ENCODE measurements at regions not wholly inside any gene's neighbourhood (a gene's known extent, or its start where the extent isn't known, plus 50 kb on each side); places are given as distances from the start of the nearest gene placed in this dataset.
"Not testable (repeated sequence)": the region's sequence is repeated elsewhere in the genome, so short reads cannot be mapped to it uniquely, and the experiment has no call there.

- no peaks in the 10 kb centered on the region for H3K4me1 ChIP-seq (ENCODE audit: control insufficient read depth, insufficient read depth, low read length)
- no peaks in the 10 kb centered on the region for H3K9me3 ChIP-seq (ENCODE audit: control insufficient read depth, insufficient read depth, low read depth, low read length)
- H3K36me3 ChIP-seq (ENCODE audit: control insufficient read depth in 2 of 2, insufficient read depth in 1 of 2, low read length in 2 of 2): no peaks in the 10 kb centered on the region
- H3K27ac ChIP-seq (ENCODE audit: extremely low read depth, low read depth, low read length): no peak overlapping the region
- ChIA-PET POLR2A (no interaction called here), CTCF (interaction anchor here (1.1 kb wide), 1 partner anchor 77 kb away, joined by 4 read pairs; no protein-coding TSS in a partner anchor)
- no peak overlapping the region for H3K4me3 ChIP-seq (ENCODE audit: low read depth, low read length)
- TF ChIP-seq ZNF121 (tag by site-specific recombination; IDR thresholded peaks at IDR 0.05): no peak
- no peak for TF ChIP-seq PBX3 (CRISPR knock-in tag; IDR thresholded peaks at IDR 0.05)
- no peak for TF ChIP-seq ZSCAN18 (tag by site-specific recombination; IDR thresholded peaks at IDR 0.05)
- TF ChIP-seq ZNF626 (tag by site-specific recombination; IDR thresholded peaks at IDR 0.05): no peak
- TF ChIP-seq ZSCAN23 (tag by site-specific recombination; IDR thresholded peaks at IDR 0.05): no peak
- no peak for TF ChIP-seq ZBTB20 (tag by site-specific recombination; IDR thresholded peaks at IDR 0.05)
- no peak for TF ChIP-seq ZNF658 (tag by site-specific recombination; IDR thresholded peaks at IDR 0.05)
These were observed 148.2 kb upstream of the FAT1 start for GRCh38 chr4:186871856-186872255.

- H3K27ac ChIP-seq (ENCODE audit: extremely low read depth, low read depth, low read length); POLR2A ChIA-PET; H3K36me3 ChIP-seq (ENCODE audit: control insufficient read depth in 2 of 2, insufficient read depth in 1 of 2, low read length in 2 of 2); H3K9me3 ChIP-seq (ENCODE audit: control insufficient read depth, insufficient read depth, low read depth, low read length); H3K4me3 ChIP-seq (ENCODE audit: low read depth, low read length); H3K4me1 ChIP-seq (ENCODE audit: control insufficient read depth, insufficient read depth, low read length): not testable (repeated sequence)
- TF ChIP-seq SETDB1 (IDR thresholded peaks at IDR 0.05; ENCODE audit: insufficient read length, low read length): peak; percentile 24
- CTCF ChIA-PET: interaction anchor here (0.7 kb wide), 1 partner anchor 1062 kb away, joined by 3 read pairs; no protein-coding TSS in a partner anchor
These were observed 149.4 kb upstream of the FAT1 start for GRCh38 chr4:186873095-186873494.

GRCh38 chr4:186875476-186875875 is 151.8 kb upstream of the FAT1 start:
- Histone ChIP-seq H3K4me1 (ENCODE audit: control insufficient read depth, insufficient read depth, low read length) (no peaks in the 10 kb centered on the region), H3K9me3 (ENCODE audit: control insufficient read depth, insufficient read depth, low read depth, low read length) (no peaks in the 10 kb centered on the region), H3K36me3 (ENCODE audit: control insufficient read depth in 2 of 2, insufficient read depth in 1 of 2, low read length in 2 of 2) (no peaks in the 10 kb centered on the region), H3K4me3 (ENCODE audit: low read depth, low read length) (no peak overlapping the region), H3K27ac (ENCODE audit: extremely low read depth, low read depth, low read length) (no peak overlapping the region)
- CTCF ChIA-PET: no interaction called here
- POLR2A ChIA-PET: no interaction called here
- TF ChIP-seq ELK4 (IDR thresholded peaks at IDR 0.05; ENCODE audit: borderline replicate concordance, low read depth, low read length): no peak
- TF ChIP-seq ZNF274 (IDR thresholded peaks at IDR 0.05; ENCODE audit: low read length): no peak
- TF ChIP-seq ZNF274 (tag by site-specific recombination; IDR thresholded peaks at IDR 0.05; ENCODE audit: borderline replicate concordance): no peak
- TF ChIP-seq PATZ1 (tag by site-specific recombination; IDR thresholded peaks at IDR 0.05): no peak
- no peak for TF ChIP-seq ZNF76 (tag by site-specific recombination; IDR thresholded peaks at IDR 0.05; ENCODE audit: borderline replicate concordance, low read depth)
- no peak for TF ChIP-seq ZNF138 (tag by site-specific recombination; IDR thresholded peaks at IDR 0.05; ENCODE audit: borderline replicate concordance)
- TF ChIP-seq KLF1 (tag by site-specific recombination; IDR thresholded peaks at IDR 0.05): no peak
- no peak for TF ChIP-seq TCF7L2 (IDR thresholded peaks at IDR 0.05; ENCODE audit: borderline replicate concordance, low read depth, low read length)
- no peak for TF ChIP-seq EGR2 (tag by site-specific recombination; IDR thresholded peaks at IDR 0.05; ENCODE audit: low read depth)
- TF ChIP-seq PRDM6 (tag by site-specific recombination; IDR thresholded peaks at IDR 0.05): no peak
- no peak for TF ChIP-seq KLF16 (tag by site-specific recombination; IDR thresholded peaks at IDR 0.05)
- no peak for TF ChIP-seq ZNF510 (tag by site-specific recombination; IDR thresholded peaks at IDR 0.05; ENCODE audit: insufficient replicate concordance)
- TF ChIP-seq KLF10 (tag by site-specific recombination; IDR thresholded peaks at IDR 0.05): no peak
- TF ChIP-seq ZNF777 (tag by site-specific recombination; IDR thresholded peaks at IDR 0.05; ENCODE audit: borderline replicate concordance): no peak
- TF ChIP-seq GLIS1 (tag by site-specific recombination; IDR thresholded peaks at IDR 0.05): no peak
- no peak for TF ChIP-seq ZNF449 (tag by site-specific recombination; IDR thresholded peaks at IDR 0.05)

All from HEK293 (cell line).